Mesodermal cell (in vitro differentiated cells): ENCODE measurements at regions not wholly inside any gene's neighbourhood (a gene's known extent, or its start where the extent isn't known, plus 50 kb on each side); places are given as distances from the start of the nearest gene placed in this dataset.

Experiments used
- H3K27ac ChIP-seq: 2 replicates; pipeline ENCODE4 v1.7.0; 2013; ENCODE audit warnings: mild to moderate bottlenecking, low read depth, low read length, moderate library complexity; ENCODE audit not compliant: severe bottlenecking
- H3K36me3 ChIP-seq: 2 replicates; pipeline ENCODE4 v1.7.1; 2013; ENCODE audit warnings: mild to moderate bottlenecking, low read length, moderate library complexity; ENCODE audit not compliant: control insufficient read depth, insufficient read depth
- H3K4me1 ChIP-seq: one replicate; pipeline ENCODE4 v1.7.1; 2013; ENCODE audit warnings: mild to moderate bottlenecking, low read length; ENCODE audit not compliant: insufficient read depth, control insufficient read depth, poor library complexity, severe bottlenecking
- H3K4me3 ChIP-seq: 2 replicates; pipeline ENCODE4 v1.7.0; 2013; ENCODE audit warnings: low read length, control low read depth, mild to moderate bottlenecking; ENCODE audit not compliant: insufficient read depth, poor library complexity, severe bottlenecking; ENCODE audit errors: extremely low read depth
- H3K9me3 ChIP-seq: 2 replicates; pipeline ENCODE4 v1.7.1; 2013; ENCODE audit warnings: mild to moderate bottlenecking, low read length, moderate library complexity; ENCODE audit not compliant: control insufficient read depth
- WGBS, 2 experiments: methylation state at CpG; one replicate each; pipeline ENCODE4 v1.1.5; 2013; ENCODE audit warnings: missing lambda C conversion rate in 2 of 2; ENCODE audit not compliant: insufficient coverage in 2 of 2; 5-methylcytosine and 5-hydroxymethylcytosine counted together

- WGBS, 2 experiments, result 72 to 90% methylated on average over 2 to 3 of the region's 5 CpGs
- no peak overlapping the region for H3K4me3 ChIP-seq
- H3K27ac ChIP-seq, result no peak overlapping the region
- H3K36me3 ChIP-seq, result no peaks in the 10 kb centered on the region
- H3K9me3 ChIP-seq, result no peaks in the 10 kb centered on the region
- H3K4me1 ChIP-seq, result no peaks in the 10 kb centered on the region
Observed at GRCh38 chr11:128021349-128022006, 565.9 kb downstream of the ETS1 start.

GRCh38 chr11:128018692-128019091 is 568.7 kb downstream of the ETS1 start:
- Histone ChIP-seq H3K4me1 (no peaks in the 10 kb centered on the region), H3K4me3 (no peak overlapping the region), H3K27ac (no peak overlapping the region), H3K36me3 (no peaks in the 10 kb centered on the region), H3K9me3 (no peaks in the 10 kb centered on the region)
- 89 to 91% methylated on average over 5 to 6 of the region's 6 CpGs for WGBS, 2 experiments

- no peak overlapping the region for H3K4me3 ChIP-seq
- H3K4me1 ChIP-seq, result no peaks in the 10 kb centered on the region
- peaks cover 3% of the 10 kb centered on the region for H3K9me3 ChIP-seq
- no peaks in the 10 kb centered on the region for H3K36me3 ChIP-seq
- 80% methylated on average over 1 of the region's 2 CpGs; no CpG with 5 or more reads in 1 of the 2 experiments for WGBS, 2 experiments
- no peak overlapping the region for H3K27ac ChIP-seq
Observed at GRCh38 chr11:128005562-128005961, 581.8 kb downstream of the ETS1 start.

- Histone ChIP-seq H3K27ac (no peak overlapping the region), H3K9me3 (no peaks in the 10 kb centered on the region), H3K36me3 (no peaks in the 10 kb centered on the region), H3K4me3 (no peak overlapping the region), H3K4me1 (peaks cover 11% of the 10 kb centered on the region)
- 94 to 100% methylated on average over 2 to 3 of the region's 5 CpGs for WGBS, 2 experiments
Observed at GRCh38 chr11:127998421-127998820, 588.9 kb downstream of the ETS1 start.

- no peak overlapping the region for H3K27ac ChIP-seq
- 83% methylated on average over 1 of the region's 2 CpGs; no CpG with 5 or more reads in 1 of the 2 experiments for WGBS, 2 experiments
Observed at GRCh38 chr11:127997594-127997993, 589.8 kb downstream of the ETS1 start.

GRCh38 chr11:127996825-127997224 is 590.5 kb downstream of the ETS1 start:
- no CpG with 5 or more reads among the region's 5 CpGs for WGBS, 2 experiments
- no peaks in the 10 kb centered on the region for H3K36me3 ChIP-seq
- peaks cover 11% of the 10 kb centered on the region for H3K4me1 ChIP-seq
- H3K9me3 ChIP-seq, result no peaks in the 10 kb centered on the region
- no peak overlapping the region for H3K27ac ChIP-seq
- no peak overlapping the region for H3K4me3 ChIP-seq

More at GRCh38 chr11:127997594-127997993, 589.8 kb downstream of the ETS1 start:
- Histone ChIP-seq H3K4me1 (peaks cover 11% of the 10 kb centered on the region), H3K9me3 (no peaks in the 10 kb centered on the region), H3K36me3 (no peaks in the 10 kb centered on the region), H3K4me3 (no peak overlapping the region)

- WGBS, 2 experiments, result 80 to 100% methylated on average over 1 of the region's 3 CpGs
- peaks cover 11% of the 10 kb centered on the region for H3K4me1 ChIP-seq
- H3K36me3 ChIP-seq, result no peaks in the 10 kb centered on the region
- no peak overlapping the region for H3K27ac ChIP-seq
- no peak overlapping the region for H3K4me3 ChIP-seq
- H3K9me3 ChIP-seq, result no peaks in the 10 kb centered on the region
Observed at GRCh38 chr11:127995921-127996320, 591.4 kb downstream of the ETS1 start.

GRCh38 chr11:127994736-127995135 is 592.6 kb downstream of the ETS1 start:
- no peak overlapping the region for H3K4me3 ChIP-seq
- peak overlapping the region; percentile 57 for H3K27ac ChIP-seq
- no peaks in the 10 kb centered on the region for H3K36me3 ChIP-seq
- H3K4me1 ChIP-seq, result peaks cover 11% of the 10 kb centered on the region
- 80 to 87% methylated on average over 1 of the region's 4 CpGs for WGBS, 2 experiments
- no peaks in the 10 kb centered on the region for H3K9me3 ChIP-seq

- no peaks in the 10 kb centered on the region for H3K9me3 ChIP-seq
- no peak overlapping the region for H3K27ac ChIP-seq
- H3K36me3 ChIP-seq, result no peaks in the 10 kb centered on the region
- 90 to 100% methylated on average over 4 to 6 of the region's 7 CpGs for WGBS, 2 experiments
- H3K4me3 ChIP-seq, result no peak overlapping the region
- peaks cover 11% of the 10 kb centered on the region for H3K4me1 ChIP-seq
Observed at GRCh38 chr11:127993788-127994187, 593.6 kb downstream of the ETS1 start.

- WGBS, 2 experiments, result 78 to 85% methylated on average over 4 to 5 of the region's 5 CpGs
- H3K9me3 ChIP-seq, result no peaks in the 10 kb centered on the region
Observed at GRCh38 chr11:127993281-127993680, 594.1 kb downstream of the ETS1 start.

GRCh38 chr11:127986073-127986472 is 601.3 kb downstream of the ETS1 start:
- Histone ChIP-seq H3K4me3 (no peak overlapping the region), H3K9me3 (no peaks in the 10 kb centered on the region), H3K4me1 (no peaks in the 10 kb centered on the region), H3K27ac (no peak overlapping the region), H3K36me3 (no peaks in the 10 kb centered on the region)
- 75 to 92% methylated on average over 2 of the region's 4 CpGs for WGBS, 2 experiments

More at GRCh38 chr11:127993281-127993680, 594.1 kb downstream of the ETS1 start:
- Histone ChIP-seq H3K27ac (no peak overlapping the region), H3K36me3 (no peaks in the 10 kb centered on the region), H3K4me3 (no peak overlapping the region), H3K4me1 (peaks cover 11% of the 10 kb centered on the region)
